Activated CD8-positive, alpha-beta T cell treated with anti-CD3 and anti-CD28 coated beads for 36 hours (primary cell): ENCODE measurements at regions not wholly inside any gene's neighbourhood (a gene's known extent, or its start where the extent isn't known, plus 50 kb on each side); places are given as distances from the start of the nearest gene placed in this dataset.
"Not testable (repeated sequence)": the region's sequence is repeated elsewhere in the genome, so short reads cannot be mapped to it uniquely, and the experiment has no call there.

Experiments used
- ATAC-seq: fragments of 200-7000 bp; cut with Tn5 transposase; one replicate; pipeline ENCODE4 v1.10.0; 2021; ENCODE audit warnings: mild to moderate bottlenecking, moderate library complexity
- CTCF ChIA-PET: fragments of 350-600 bp; sonication (Branson Sonifier 250); formaldehyde crosslinking; loops from one replicate; lab custom pipeline; 2021; ENCODE audit warnings: antibody characterized with exemption; lab: Charles Lee
- POLR2A ChIA-PET: fragments of 350-600 bp; sonication (Branson Sonifier 250); formaldehyde crosslinking; loops from one replicate; lab custom pipeline; 2021; ENCODE audit warnings: antibody characterized with exemption; lab: Charles Lee
- DNase-seq: peaks from one replicate; pipeline ENCODE4 v3.0.0-alpha.2; 2020
- H3K27ac Mint-ChIP-seq: one replicate; pipeline ENCODE4 v1.8.0; 2021; ENCODE audit warnings: mild to moderate bottlenecking, mixed read lengths
- H3K27me3 Mint-ChIP-seq: one replicate; pipeline ENCODE4 v1.8.0; 2021; ENCODE audit warnings: mixed read lengths
- H3K36me3 Mint-ChIP-seq: one replicate; pipeline ENCODE4 v1.8.0; 2021; ENCODE audit warnings: low read depth, mixed read lengths
- H3K4me1 Mint-ChIP-seq: one replicate; pipeline ENCODE4 v1.8.0; 2021; ENCODE audit warnings: low read depth, mixed read lengths
- H3K4me3 Mint-ChIP-seq: one replicate; pipeline ENCODE4 v1.8.0; 2021; ENCODE audit warnings: mild to moderate bottlenecking, moderate library complexity, mixed read lengths
- H3K9me3 Mint-ChIP-seq: one replicate; pipeline ENCODE4 v1.8.0; 2021; ENCODE audit warnings: mixed read lengths
- intact Hi-C: fragments of 100-400 bp; cut with micrococcal nuclease; formaldehyde crosslinking; loops from one replicate; pipeline ENCODE4 v1.10.0; 2022
- TF ChIP-seq, protein P1 (sequence below): fragments of 200-600 bp; IDR thresholded peaks from one replicate; pipeline ENCODE4 v1.8.0; 2022; ENCODE audit warnings: antibody characterized with exemption, mild to moderate bottlenecking

DNA sequence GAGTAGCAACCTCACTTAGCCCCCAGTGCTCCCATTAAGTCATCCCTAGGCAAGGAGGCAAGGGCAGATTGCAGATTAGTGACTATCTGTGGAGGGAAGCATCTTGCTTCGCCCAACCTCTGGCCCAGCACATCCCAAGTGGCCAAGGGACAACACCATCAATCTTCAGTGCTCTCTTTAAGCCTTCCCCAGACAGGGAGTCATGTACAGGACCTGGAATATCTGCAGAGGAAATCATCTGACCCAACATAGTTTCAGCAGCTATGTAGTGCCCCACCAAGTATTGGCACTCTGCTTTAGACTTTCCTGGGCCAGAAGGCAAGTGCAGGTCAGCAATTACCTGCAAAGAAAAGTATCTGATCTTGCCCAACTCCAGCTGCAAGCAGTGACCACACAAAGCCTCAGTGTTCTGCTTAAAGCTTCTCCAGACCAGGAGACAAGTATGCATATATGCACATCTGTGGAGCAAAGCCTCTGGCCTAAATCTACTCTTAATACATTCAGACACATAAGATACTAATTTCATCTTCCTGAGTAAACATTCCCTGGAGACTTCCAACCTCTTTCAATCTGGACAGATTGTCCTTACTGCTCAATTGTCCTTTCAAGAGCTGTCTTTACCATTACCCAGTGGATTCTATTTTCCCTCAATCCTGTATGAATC lies 224.8 kb upstream of the VLDLR start:
- no peak overlapping the region for H3K4me3 Mint-ChIP-seq
- no peak for DNase-seq
- no peak overlapping the region for H3K27ac Mint-ChIP-seq
- ChIA-PET CTCF (no interaction called here), POLR2A (no interaction called here)
- intact Hi-C loops: no loop called here
- H3K4me1 Mint-ChIP-seq: no peaks in the 10 kb centered on the region
- no peak for ATAC-seq
- H3K27me3 Mint-ChIP-seq: peaks cover 5% of the 10 kb centered on the region
- TF ChIP-seq, protein P1, sequence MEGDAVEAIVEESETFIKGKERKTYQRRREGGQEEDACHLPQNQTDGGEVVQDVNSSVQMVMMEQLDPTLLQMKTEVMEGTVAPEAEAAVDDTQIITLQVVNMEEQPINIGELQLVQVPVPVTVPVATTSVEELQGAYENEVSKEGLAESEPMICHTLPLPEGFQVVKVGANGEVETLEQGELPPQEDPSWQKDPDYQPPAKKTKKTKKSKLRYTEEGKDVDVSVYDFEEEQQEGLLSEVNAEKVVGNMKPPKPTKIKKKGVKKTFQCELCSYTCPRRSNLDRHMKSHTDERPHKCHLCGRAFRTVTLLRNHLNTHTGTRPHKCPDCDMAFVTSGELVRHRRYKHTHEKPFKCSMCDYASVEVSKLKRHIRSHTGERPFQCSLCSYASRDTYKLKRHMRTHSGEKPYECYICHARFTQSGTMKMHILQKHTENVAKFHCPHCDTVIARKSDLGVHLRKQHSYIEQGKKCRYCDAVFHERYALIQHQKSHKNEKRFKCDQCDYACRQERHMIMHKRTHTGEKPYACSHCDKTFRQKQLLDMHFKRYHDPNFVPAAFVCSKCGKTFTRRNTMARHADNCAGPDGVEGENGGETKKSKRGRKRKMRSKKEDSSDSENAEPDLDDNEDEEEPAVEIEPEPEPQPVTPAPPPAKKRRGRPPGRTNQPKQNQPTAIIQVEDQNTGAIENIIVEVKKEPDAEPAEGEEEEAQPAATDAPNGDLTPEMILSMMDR: no peak
- no peaks in the 10 kb centered on the region for H3K36me3 Mint-ChIP-seq
- H3K9me3 Mint-ChIP-seq: no peaks in the 10 kb centered on the region

DNA sequence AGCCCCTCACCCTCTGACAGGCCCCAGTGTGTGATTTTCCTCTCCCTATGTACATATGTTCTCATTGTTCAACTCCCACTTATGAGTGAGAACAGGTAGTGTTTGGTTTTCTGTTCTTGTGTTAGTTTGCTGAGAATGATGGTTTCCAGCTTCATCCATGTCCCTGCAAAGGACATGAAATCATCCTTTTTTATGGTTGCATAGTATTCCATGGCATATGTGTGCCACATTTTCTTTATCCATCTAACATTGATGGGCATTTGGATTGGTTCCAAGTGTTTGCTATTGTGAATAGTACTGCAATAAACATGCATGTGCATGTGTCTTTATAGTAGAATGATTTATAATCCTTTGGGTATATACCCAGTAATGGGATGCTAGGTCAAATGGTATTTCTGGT lies 223.7 kb upstream of the VLDLR start:
- CTCF ChIA-PET, H3K36me3 Mint-ChIP-seq, H3K4me3 Mint-ChIP-seq, H3K9me3 Mint-ChIP-seq, DNase-seq, intact Hi-C loops, H3K27me3 Mint-ChIP-seq, POLR2A ChIA-PET, ATAC-seq, H3K4me1 Mint-ChIP-seq, H3K27ac Mint-ChIP-seq: not testable (repeated sequence)

DNA sequence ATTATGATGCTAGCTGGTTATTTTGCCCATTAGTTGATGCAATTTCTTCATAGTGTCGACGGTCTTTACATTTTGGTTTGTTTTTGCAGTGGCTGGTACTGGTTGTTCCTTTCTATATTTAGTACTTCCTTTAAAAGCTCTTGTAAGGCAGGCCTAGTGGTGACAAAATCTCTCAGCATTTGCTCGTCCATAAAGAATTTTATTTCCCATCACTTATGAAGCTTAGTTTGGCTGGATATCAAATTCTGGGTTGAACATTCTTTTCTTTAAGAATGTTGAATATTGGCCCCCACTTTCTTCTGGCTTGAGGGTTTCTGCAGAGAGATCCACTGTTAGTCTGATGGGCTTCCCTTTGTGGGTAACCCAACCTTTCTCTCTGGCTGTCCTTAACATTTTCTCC lies 219.8 kb upstream of the VLDLR start:
- POLR2A ChIA-PET: not testable (repeated sequence)

DNA sequence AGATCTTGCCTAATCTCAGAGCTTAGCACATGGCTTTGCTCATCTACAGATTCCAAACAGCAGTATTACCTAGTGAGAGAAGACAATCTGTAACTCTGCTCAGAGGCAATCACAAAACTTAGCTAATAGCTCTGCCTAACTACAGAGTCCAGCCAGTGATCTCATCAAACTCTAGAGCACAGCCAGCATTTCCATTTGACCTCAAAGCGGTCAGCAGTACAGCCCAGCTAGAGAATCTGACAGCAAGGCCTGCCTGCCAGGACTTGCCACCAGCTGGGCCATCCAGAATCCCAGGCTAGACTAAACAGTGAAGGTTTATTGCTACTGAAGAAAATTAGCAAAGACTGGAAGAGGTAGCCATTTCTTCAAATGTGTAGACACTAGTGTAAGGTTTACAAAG lies 217.9 kb upstream of the VLDLR start:
- peaks cover 7% of the 10 kb centered on the region for H3K9me3 Mint-ChIP-seq

More for the DNA sequence above, 219.8 kb upstream of the VLDLR start:
- CTCF ChIA-PET, H3K36me3 Mint-ChIP-seq, intact Hi-C loops, H3K27ac Mint-ChIP-seq, ATAC-seq, DNase-seq, H3K9me3 Mint-ChIP-seq, H3K4me3 Mint-ChIP-seq, H3K27me3 Mint-ChIP-seq, H3K4me1 Mint-ChIP-seq: not testable (repeated sequence)

DNA sequence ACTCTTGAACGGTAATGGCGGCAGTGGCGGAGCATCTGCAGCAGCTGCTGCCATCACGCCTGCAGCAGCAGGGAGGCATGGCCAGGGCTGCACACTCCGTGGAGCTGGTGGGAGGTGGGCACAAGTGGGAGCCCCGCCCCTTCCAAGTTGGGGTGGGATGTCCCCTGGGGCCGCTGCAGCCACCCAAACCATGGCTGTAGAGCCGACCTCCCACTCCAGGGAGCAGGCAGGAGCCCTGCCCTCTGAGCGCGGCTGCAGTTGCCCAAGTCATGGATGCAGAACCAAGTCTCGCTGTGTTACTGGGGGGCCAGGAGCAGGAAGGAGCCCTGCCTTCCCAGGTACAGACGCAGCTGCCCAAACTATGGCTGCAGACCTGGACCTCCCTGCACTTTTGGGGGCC lies 215.3 kb upstream of the VLDLR start:
- TF ChIP-seq, protein P1: no peak
- DNase-seq (no peak), ATAC-seq (no peak)
- ChIA-PET CTCF (no interaction called here), POLR2A (no interaction called here)
- no peak overlapping the region for H3K27ac Mint-ChIP-seq
- no peak overlapping the region for H3K4me3 Mint-ChIP-seq
- no peaks in the 10 kb centered on the region for H3K4me1 Mint-ChIP-seq
- intact Hi-C loops: no loop called here
- H3K36me3 Mint-ChIP-seq: no peaks in the 10 kb centered on the region
- peaks cover 2% of the 10 kb centered on the region for H3K27me3 Mint-ChIP-seq
- peaks cover 7% of the 10 kb centered on the region for H3K9me3 Mint-ChIP-seq

More for the DNA sequence above, 217.9 kb upstream of the VLDLR start:
- Mint-ChIP-seq H3K4me3 (no peak overlapping the region), H3K27me3 (peaks cover 2% of the 10 kb centered on the region), H3K36me3 (no peaks in the 10 kb centered on the region), H3K4me1 (no peaks in the 10 kb centered on the region), H3K27ac (no peak overlapping the region)
- intact Hi-C loops: no loop called here
- no peak for DNase-seq
- no peak for ATAC-seq
- TF ChIP-seq, protein P1: no peak
- CTCF ChIA-PET: no interaction called here
- POLR2A ChIA-PET: no interaction called here

DNA sequence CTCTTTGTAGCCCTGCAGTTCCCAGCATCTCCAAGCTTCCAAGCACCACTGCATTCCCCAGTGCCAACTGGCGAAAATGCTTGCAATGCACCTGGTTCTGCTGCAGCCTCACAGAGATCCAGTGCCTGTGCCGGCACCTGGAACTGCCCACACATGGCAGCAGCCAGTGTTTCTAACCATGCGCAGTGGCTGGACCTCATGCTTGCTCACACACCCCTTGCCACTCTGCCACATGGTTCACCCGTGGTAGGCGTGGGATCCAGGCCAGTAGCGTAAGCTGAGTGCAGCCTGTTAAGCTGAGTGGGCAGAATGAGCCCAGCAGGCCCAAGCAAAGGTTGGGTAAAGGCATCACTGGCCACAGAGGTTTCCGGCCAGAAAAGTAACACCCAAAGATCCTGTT lies 214.1 kb upstream of the VLDLR start:
- Mint-ChIP-seq H3K4me3 (no peak overlapping the region), H3K27ac (no peak overlapping the region), H3K9me3 (peaks cover 7% of the 10 kb centered on the region), H3K4me1 (no peaks in the 10 kb centered on the region), H3K27me3 (peaks cover 2% of the 10 kb centered on the region), H3K36me3 (no peaks in the 10 kb centered on the region)
- DNase-seq (no peak), ATAC-seq (no peak)
- TF ChIP-seq, protein P1: no peak
- ChIA-PET POLR2A (no interaction called here), CTCF (no interaction called here)
- intact Hi-C loops: no loop called here
